Neutrophil (primary cell): ENCODE measurements at regions not wholly inside any gene's neighbourhood (a gene's known extent, or its start where the extent isn't known, plus 50 kb on each side); places are given as distances from the start of the nearest gene placed in this dataset.

Experiments used
- H3K27ac ChIP-seq: fragments of 200-600 bp; sonication (generic); 2 replicates; pipeline ENCODE4 v1.5.1; 2016; ENCODE audit warnings: mild to moderate bottlenecking, moderate library complexity
- H3K27me3 ChIP-seq: fragments of 200-600 bp; sonication (generic); 2 replicates; pipeline ENCODE4 v1.6.0; 2016; ENCODE audit warnings: mild to moderate bottlenecking
- H3K36me3 ChIP-seq: fragments of 200-600 bp; sonication (generic); 2 replicates; pipeline ENCODE4 v1.5.1; 2017
- H3K4me1 ChIP-seq, 2 experiments: fragments of 200-600 bp in 1 of 2; sonication (generic) in 1 of 2; 1 replicate in 1 of 2; 2 replicates in 1 of 2; pipeline versions ENCODE4 v1.5.1 to v1.6.1; 2013 to 2016; ENCODE audit warnings: low read depth in 1 of 2, low read length in 1 of 2, mild to moderate bottlenecking in 1 of 2, moderate library complexity in 1 of 2; ENCODE audit not compliant: control insufficient read depth in 1 of 2, insufficient read depth in 1 of 2
- H3K4me3 ChIP-seq, 2 experiments: fragments of 200-600 bp in 1 of 2; sonication (generic) in 1 of 2; 1 replicate in 1 of 2; 2 replicates in 1 of 2; pipeline ENCODE4 v1.5.1; 2013 to 2016; ENCODE audit warnings: low read depth in 1 of 2, low read length in 1 of 2, mild to moderate bottlenecking in 1 of 2, moderate library complexity in 1 of 2
- H3K9me3 ChIP-seq: fragments of 200-600 bp; sonication (generic); 2 replicates; pipeline ENCODE4 v1.5.1; 2016
- CTCF ChIP-seq: fragments of 200-600 bp; sonication (generic); IDR thresholded peaks from 2 replicates; pipeline ENCODE4 v1.5.1; 2016; ENCODE audit warnings: antibody characterized with exemption

- H3K4me1 ChIP-seq, result no peaks in the 10 kb centered on the region
- TF ChIP-seq CTCF, result no peak
- H3K27ac ChIP-seq, result no peak overlapping the region
- no peaks in the 10 kb centered on the region for H3K27me3 ChIP-seq
- no peaks in the 10 kb centered on the region for H3K36me3 ChIP-seq
- no peaks in the 10 kb centered on the region for H3K9me3 ChIP-seq
- no peak overlapping the region for H3K4me3 ChIP-seq
Observed at GRCh38 chr4:112884406-112884805, 165.0 kb upstream of the ANK2 start.

GRCh38 chr4:112885897-112886296 is 163.6 kb upstream of the ANK2 start:
- Histone ChIP-seq H3K9me3 (no peaks in the 10 kb centered on the region), H3K27ac (no peak overlapping the region), H3K4me3 (no peak overlapping the region), H3K27me3 (no peaks in the 10 kb centered on the region), H3K36me3 (no peaks in the 10 kb centered on the region), H3K4me1 (no peaks in the 10 kb centered on the region)
- TF ChIP-seq CTCF, result no peak

- no peaks in the 10 kb centered on the region for H3K4me1 ChIP-seq
- no peaks in the 10 kb centered on the region for H3K27me3 ChIP-seq
- no peaks in the 10 kb centered on the region for H3K9me3 ChIP-seq
- no peak for TF ChIP-seq CTCF
- no peak overlapping the region for H3K4me3 ChIP-seq
- no peak overlapping the region for H3K27ac ChIP-seq
- no peaks in the 10 kb centered on the region for H3K36me3 ChIP-seq
Observed at GRCh38 chr4:112888622-112889021, 160.8 kb upstream of the ANK2 start.

GRCh38 chr4:112889199-112889598 is 160.3 kb upstream of the ANK2 start:
- no peaks in the 10 kb centered on the region for H3K4me1 ChIP-seq
- no peaks in the 10 kb centered on the region for H3K9me3 ChIP-seq
- TF ChIP-seq CTCF, result no peak
- H3K4me3 ChIP-seq, result no peak overlapping the region
- no peaks in the 10 kb centered on the region for H3K36me3 ChIP-seq
- H3K27ac ChIP-seq, result no peak overlapping the region
- H3K27me3 ChIP-seq, result no peaks in the 10 kb centered on the region

GRCh38 chr4:112889619-112890527 is 159.6 kb upstream of the ANK2 start:
- H3K27ac ChIP-seq, result no peak overlapping the region
- no peaks in the 10 kb centered on the region for H3K9me3 ChIP-seq
- H3K36me3 ChIP-seq, result no peaks in the 10 kb centered on the region
- no peaks in the 10 kb centered on the region for H3K4me1 ChIP-seq
- H3K27me3 ChIP-seq, result no peaks in the 10 kb centered on the region
- no peak overlapping the region for H3K4me3 ChIP-seq
- no peak for TF ChIP-seq CTCF
